Brain microvascular endothelial cell (primary cell): ENCODE measurements at regions not wholly inside any gene's neighbourhood (a gene's known extent, or its start where the extent isn't known, plus 50 kb on each side); places are given as distances from the start of the nearest gene placed in this dataset.
A peak's percentile ranks its signal among the peaks of the same experiment; 100 is the strongest.

Experiments used
- DNase-seq: peaks from one replicate; pipeline ENCODE4 v3.0.0-alpha.2; 2020
- H3K27ac ChIP-seq: fragments of 250-450 bp; sonication (Bioruptor Pico); 2 replicates; pipeline ENCODE4 v1.5.1; 2020; ENCODE audit warnings: mild to moderate bottlenecking, moderate library complexity
- H3K27me3 ChIP-seq: fragments of 250-450 bp; sonication (Bioruptor Pico); replicated peaks from 2 replicates; pipeline ENCODE4 v1.5.1; 2020; ENCODE audit warnings: mild to moderate bottlenecking
- H3K36me3 ChIP-seq: fragments of 250-450 bp; sonication (Bioruptor Pico); replicated peaks from 2 replicates; pipeline ENCODE4 v1.5.1; 2020; ENCODE audit warnings: mild to moderate bottlenecking
- H3K4me3 ChIP-seq: 2 replicates; pipeline ENCODE4 v1.5.1; 2011; ENCODE audit warnings: low read depth, mild to moderate bottlenecking, control low read depth, low read length, moderate library complexity
- in situ Hi-C: cut with HindIII; loops from 2 replicates; pipeline ENCODE4 v1.10.0; 2017; ENCODE audit warnings: low sequenced_read_pairs, low pct_ligation_motif_present
- TF ChIP-seq, protein P1 (sequence below): IDR thresholded peaks from 2 replicates; pipeline ENCODE4 v1.5.1; 2011; ENCODE audit warnings: low read depth, mild to moderate bottlenecking, moderate library complexity, low read length, control low read depth, inconsistent platforms; ENCODE audit errors: missing control alignments

GRCh38 chr9:95771556-95772246, 103.8 kb upstream of the ERCC6L2 start:
- no peak for DNase-seq
- Histone ChIP-seq H3K27ac (no peak overlapping the region), H3K36me3 (no peaks in the 10 kb centered on the region), H3K27me3 (peaks cover 8% of the 10 kb centered on the region), H3K4me3 (no peak overlapping the region)
- in situ Hi-C loops: no loop called here
- TF ChIP-seq, protein P1, sequence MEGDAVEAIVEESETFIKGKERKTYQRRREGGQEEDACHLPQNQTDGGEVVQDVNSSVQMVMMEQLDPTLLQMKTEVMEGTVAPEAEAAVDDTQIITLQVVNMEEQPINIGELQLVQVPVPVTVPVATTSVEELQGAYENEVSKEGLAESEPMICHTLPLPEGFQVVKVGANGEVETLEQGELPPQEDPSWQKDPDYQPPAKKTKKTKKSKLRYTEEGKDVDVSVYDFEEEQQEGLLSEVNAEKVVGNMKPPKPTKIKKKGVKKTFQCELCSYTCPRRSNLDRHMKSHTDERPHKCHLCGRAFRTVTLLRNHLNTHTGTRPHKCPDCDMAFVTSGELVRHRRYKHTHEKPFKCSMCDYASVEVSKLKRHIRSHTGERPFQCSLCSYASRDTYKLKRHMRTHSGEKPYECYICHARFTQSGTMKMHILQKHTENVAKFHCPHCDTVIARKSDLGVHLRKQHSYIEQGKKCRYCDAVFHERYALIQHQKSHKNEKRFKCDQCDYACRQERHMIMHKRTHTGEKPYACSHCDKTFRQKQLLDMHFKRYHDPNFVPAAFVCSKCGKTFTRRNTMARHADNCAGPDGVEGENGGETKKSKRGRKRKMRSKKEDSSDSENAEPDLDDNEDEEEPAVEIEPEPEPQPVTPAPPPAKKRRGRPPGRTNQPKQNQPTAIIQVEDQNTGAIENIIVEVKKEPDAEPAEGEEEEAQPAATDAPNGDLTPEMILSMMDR: no peak

- H3K27ac ChIP-seq: no peak overlapping the region
- DNase-seq: peak; percentile 15
- no peaks in the 10 kb centered on the region for H3K36me3 ChIP-seq
- no peak overlapping the region for H3K4me3 ChIP-seq
- in situ Hi-C loops: no loop called here
- H3K27me3 ChIP-seq: peaks cover 8% of the 10 kb centered on the region
- TF ChIP-seq, protein P1: no peak
Observed at GRCh38 chr9:95770653-95771131, 104.8 kb upstream of the ERCC6L2 start.

GRCh38 chr9:95769909-95770433, 105.5 kb upstream of the ERCC6L2 start:
- H3K27ac ChIP-seq: no peak overlapping the region
- no peaks in the 10 kb centered on the region for H3K36me3 ChIP-seq
- no peak overlapping the region for H3K4me3 ChIP-seq
- TF ChIP-seq, protein P1: no peak
- in situ Hi-C loops: no loop called here
- H3K27me3 ChIP-seq: peaks cover 8% of the 10 kb centered on the region
- DNase-seq: no peak

GRCh38 chr9:95769473-95769872, 106.0 kb upstream of the ERCC6L2 start:
- no peak overlapping the region for H3K27ac ChIP-seq
- H3K27me3 ChIP-seq: peaks cover 8% of the 10 kb centered on the region
- in situ Hi-C loops: no loop called here
- TF ChIP-seq, protein P1: no peak
- H3K4me3 ChIP-seq: no peak overlapping the region
- no peaks in the 10 kb centered on the region for H3K36me3 ChIP-seq
- DNase-seq: no peak

DNA sequence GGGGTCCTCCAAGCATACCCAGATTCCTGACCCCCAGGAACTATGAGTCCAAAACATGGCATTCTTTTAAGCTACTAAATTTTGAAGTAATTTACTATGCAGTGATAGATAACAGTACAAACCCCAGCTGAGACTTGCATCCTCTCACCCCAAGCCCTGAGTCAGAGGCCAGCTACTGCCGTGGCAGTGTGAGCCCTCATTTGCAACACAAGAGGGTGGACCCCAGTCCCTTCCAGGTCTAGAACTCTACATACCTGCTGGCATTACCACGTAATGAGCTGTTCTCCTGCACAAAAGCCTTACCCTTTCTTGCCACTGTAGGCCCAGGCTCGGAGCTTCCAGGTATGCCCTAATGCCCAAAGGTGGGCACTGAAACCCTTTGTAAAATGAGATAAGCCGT, 108.6 kb upstream of the ERCC6L2 start:
- Histone ChIP-seq H3K36me3 (no peaks in the 10 kb centered on the region), H3K27ac (no peak overlapping the region), H3K27me3 (peaks cover 4% of the 10 kb centered on the region), H3K4me3 (no peak overlapping the region)
- DNase-seq: no peak
- in situ Hi-C loops: no loop called here
- TF ChIP-seq, protein P1: no peak
